ENCODE measurements at regions not wholly inside any gene's neighbourhood (a gene's known extent, or its start where the extent isn't known, plus 50 kb on each side); places are given as distances from the start of the nearest gene placed in this dataset.

GRCh38 chrX:9318766-9319165 is 146.1 kb upstream of the TBL1X start:
- TF ChIP-seq EZH2 (IDR thresholded peaks at IDR 0.05; ENCODE audit: borderline replicate concordance, control insufficient read depth, low read depth, low read length) (no peak), CBFB (IDR thresholded peaks at IDR 0.05; ENCODE audit: low read depth) (no peak)
- TF ChIP-seq, protein P1, sequence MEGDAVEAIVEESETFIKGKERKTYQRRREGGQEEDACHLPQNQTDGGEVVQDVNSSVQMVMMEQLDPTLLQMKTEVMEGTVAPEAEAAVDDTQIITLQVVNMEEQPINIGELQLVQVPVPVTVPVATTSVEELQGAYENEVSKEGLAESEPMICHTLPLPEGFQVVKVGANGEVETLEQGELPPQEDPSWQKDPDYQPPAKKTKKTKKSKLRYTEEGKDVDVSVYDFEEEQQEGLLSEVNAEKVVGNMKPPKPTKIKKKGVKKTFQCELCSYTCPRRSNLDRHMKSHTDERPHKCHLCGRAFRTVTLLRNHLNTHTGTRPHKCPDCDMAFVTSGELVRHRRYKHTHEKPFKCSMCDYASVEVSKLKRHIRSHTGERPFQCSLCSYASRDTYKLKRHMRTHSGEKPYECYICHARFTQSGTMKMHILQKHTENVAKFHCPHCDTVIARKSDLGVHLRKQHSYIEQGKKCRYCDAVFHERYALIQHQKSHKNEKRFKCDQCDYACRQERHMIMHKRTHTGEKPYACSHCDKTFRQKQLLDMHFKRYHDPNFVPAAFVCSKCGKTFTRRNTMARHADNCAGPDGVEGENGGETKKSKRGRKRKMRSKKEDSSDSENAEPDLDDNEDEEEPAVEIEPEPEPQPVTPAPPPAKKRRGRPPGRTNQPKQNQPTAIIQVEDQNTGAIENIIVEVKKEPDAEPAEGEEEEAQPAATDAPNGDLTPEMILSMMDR (IDR thresholded peaks at IDR 0.05 in 2 of 3, conservative IDR thresholded peaks at IDR 0.05 in 1 of 3; ENCODE audit: control insufficient read depth in 2 of 3, extremely low read depth in 1 of 3, insufficient read depth in 1 of 3, low read depth in 3 of 3, low read length in 3 of 3) = no peak

Measured in GM12878 (cell line).